ENCODE measurements at regions not wholly inside any gene's neighbourhood (a gene's known extent, or its start where the extent isn't known, plus 50 kb on each side); places are given as distances from the start of the nearest gene placed in this dataset.

GRCh38 chr1:235917267-235917811 is 50.6 kb upstream of the LYST start:
- TF ChIP-seq GABPA (IDR thresholded peaks at IDR 0.05; ENCODE audit: low read depth), result no peak
- no peak for TF ChIP-seq ZBTB33 (IDR thresholded peaks at IDR 0.05)
- TF ChIP-seq CTCF (IDR thresholded peaks at IDR 0.05 in 2 of 3, conservative IDR thresholded peaks at IDR 0.05 in 1 of 3; ENCODE audit: control insufficient read depth in 2 of 3, extremely low read depth in 1 of 3, insufficient read depth in 1 of 3, low read depth in 3 of 3, low read length in 3 of 3), result no peak
